ENCODE measurements at regions not wholly inside any gene's neighbourhood (a gene's known extent, or its start where the extent isn't known, plus 50 kb on each side); places are given as distances from the start of the nearest gene placed in this dataset.

GRCh38 chr2:14223576-14223975 is 408.9 kb upstream of the LRATD1 start:
- peaks cover 48% of the 10 kb centered on the region for H3K4me1 Mint-ChIP-seq
- ATAC-seq (no peak), DNase-seq (ENCODE audit: low spot score) (no peak)
- TF ChIP-seq RELA (CRISPR knock-in tag; IDR thresholded peaks at IDR 0.05; ENCODE audit: borderline replicate concordance): no peak
- H3K27ac Mint-ChIP-seq: no peak overlapping the region
- peaks cover 2% of the 10 kb centered on the region; the same call in 1 of the 2 replicates for H3K9me3 Mint-ChIP-seq
- H3K4me3 Mint-ChIP-seq: no peak overlapping the region
- H3K27me3 Mint-ChIP-seq (ENCODE audit: low read depth): no peaks in the 10 kb centered on the region; the same call in 1 of the 2 replicates
- ChIA-PET POLR2A (no interaction called here), CTCF (no interaction called here)
- 0 out of 2 replicates have a peak, but pooled peaks cover under 1% of the 10 kb centered on the region for H3K36me3 Mint-ChIP-seq

- ATAC-seq: no peak
- Mint-ChIP-seq H3K36me3 (peaks cover 22% of the 10 kb centered on the region), H3K4me1 (peaks cover 56% of the 10 kb centered on the region), H3K27me3 (ENCODE audit: low read depth) (peaks cover 51% of the 10 kb centered on the region), H3K9me3 (peaks cover 19% of the 10 kb centered on the region), H3K27ac (peak overlapping the region; percentile 14; the same call in 1 of the 2 replicates), H3K4me3 (peak overlapping the region; percentile 36)
- TF ChIP-seq NR3C1 (CRISPR knock-in tag; conservative IDR thresholded peaks at IDR 0.05; ENCODE audit: low read depth) (no peak), CREM (CRISPR knock-in tag; IDR thresholded peaks at IDR 0.05) (no peak), RELA (CRISPR knock-in tag; IDR thresholded peaks at IDR 0.05; ENCODE audit: borderline replicate concordance) (no peak), TCF7 (CRISPR knock-in tag; IDR thresholded peaks at IDR 0.05; ENCODE audit: low read depth) (no peak), ZNF232 (CRISPR knock-in tag; IDR thresholded peaks at IDR 0.05) (no peak), MYBL2 (CRISPR knock-in tag; IDR thresholded peaks at IDR 0.05) (no peak), PRRX2 (CRISPR knock-in tag; IDR thresholded peaks at IDR 0.05) (no peak), CREB1 (CRISPR knock-in tag; IDR thresholded peaks at IDR 0.05) (no peak)
- TF ChIP-seq, protein P1, sequence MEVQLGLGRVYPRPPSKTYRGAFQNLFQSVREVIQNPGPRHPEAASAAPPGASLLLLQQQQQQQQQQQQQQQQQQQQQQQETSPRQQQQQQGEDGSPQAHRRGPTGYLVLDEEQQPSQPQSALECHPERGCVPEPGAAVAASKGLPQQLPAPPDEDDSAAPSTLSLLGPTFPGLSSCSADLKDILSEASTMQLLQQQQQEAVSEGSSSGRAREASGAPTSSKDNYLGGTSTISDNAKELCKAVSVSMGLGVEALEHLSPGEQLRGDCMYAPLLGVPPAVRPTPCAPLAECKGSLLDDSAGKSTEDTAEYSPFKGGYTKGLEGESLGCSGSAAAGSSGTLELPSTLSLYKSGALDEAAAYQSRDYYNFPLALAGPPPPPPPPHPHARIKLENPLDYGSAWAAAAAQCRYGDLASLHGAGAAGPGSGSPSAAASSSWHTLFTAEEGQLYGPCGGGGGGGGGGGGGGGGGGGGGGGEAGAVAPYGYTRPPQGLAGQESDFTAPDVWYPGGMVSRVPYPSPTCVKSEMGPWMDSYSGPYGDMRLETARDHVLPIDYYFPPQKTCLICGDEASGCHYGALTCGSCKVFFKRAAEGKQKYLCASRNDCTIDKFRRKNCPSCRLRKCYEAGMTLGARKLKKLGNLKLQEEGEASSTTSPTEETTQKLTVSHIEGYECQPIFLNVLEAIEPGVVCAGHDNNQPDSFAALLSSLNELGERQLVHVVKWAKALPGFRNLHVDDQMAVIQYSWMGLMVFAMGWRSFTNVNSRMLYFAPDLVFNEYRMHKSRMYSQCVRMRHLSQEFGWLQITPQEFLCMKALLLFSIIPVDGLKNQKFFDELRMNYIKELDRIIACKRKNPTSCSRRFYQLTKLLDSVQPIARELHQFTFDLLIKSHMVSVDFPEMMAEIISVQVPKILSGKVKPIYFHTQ (CRISPR knock-in tag; IDR thresholded peaks at IDR 0.05): no peak
- POLR2A ChIA-PET: no interaction called here
- no peak for DNase-seq (ENCODE audit: low spot score)
- CTCF ChIA-PET: interaction anchor here (1.1 kb wide), 1 partner anchor 404 kb away, joined by 3 read pairs; no protein-coding TSS in a partner anchor
These were observed 401.1 kb upstream of the LRATD1 start for GRCh38 chr2:14231391-14231898.

GRCh38 chr2:14232217-14232616 is 400.3 kb upstream of the LRATD1 start:
- peaks cover 58% of the 10 kb centered on the region for H3K4me1 Mint-ChIP-seq
- TF ChIP-seq TEAD1 (CRISPR knock-in tag; IDR thresholded peaks at IDR 0.05) (peak; percentile 67; the same call in 1 of the 2 replicates), ETV6 (CRISPR knock-in tag; IDR thresholded peaks at IDR 0.05) (0 out of 2 replicates have a peak, but pooled peaks have one; percentile 38), ZNF425 (CRISPR knock-in tag; conservative IDR thresholded peaks at IDR 0.05) (no peak; the same call in 1 of the 2 replicates), ZMAT4 (CRISPR knock-in tag; IDR thresholded peaks at IDR 0.05) (peak; percentile 27; the same call in 1 of the 2 replicates), ZNF671 (CRISPR knock-in tag; IDR thresholded peaks at IDR 0.05) (0 out of 2 replicates have a peak, but pooled peaks have one; percentile 62), MXD4 (CRISPR knock-in tag; IDR thresholded peaks at IDR 0.05; ENCODE audit: borderline replicate concordance) (no peak), ZNF423 (CRISPR knock-in tag; IDR thresholded peaks at IDR 0.05) (no peak), NFATC4 (CRISPR knock-in tag; IDR thresholded peaks at IDR 0.05) (no peak), NFYB (CRISPR knock-in tag; conservative IDR thresholded peaks at IDR 0.05; ENCODE audit: low read depth) (no peak), ZBTB21 (CRISPR knock-in tag; IDR thresholded peaks at IDR 0.05; ENCODE audit: borderline replicate concordance) (no peak)
- TF ChIP-seq, protein P2, sequence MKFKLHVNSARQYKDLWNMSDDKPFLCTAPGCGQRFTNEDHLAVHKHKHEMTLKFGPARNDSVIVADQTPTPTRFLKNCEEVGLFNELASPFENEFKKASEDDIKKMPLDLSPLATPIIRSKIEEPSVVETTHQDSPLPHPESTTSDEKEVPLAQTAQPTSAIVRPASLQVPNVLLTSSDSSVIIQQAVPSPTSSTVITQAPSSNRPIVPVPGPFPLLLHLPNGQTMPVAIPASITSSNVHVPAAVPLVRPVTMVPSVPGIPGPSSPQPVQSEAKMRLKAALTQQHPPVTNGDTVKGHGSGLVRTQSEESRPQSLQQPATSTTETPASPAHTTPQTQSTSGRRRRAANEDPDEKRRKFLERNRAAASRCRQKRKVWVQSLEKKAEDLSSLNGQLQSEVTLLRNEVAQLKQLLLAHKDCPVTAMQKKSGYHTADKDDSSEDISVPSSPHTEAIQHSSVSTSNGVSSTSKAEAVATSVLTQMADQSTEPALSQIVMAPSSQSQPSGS (CRISPR knock-in tag; IDR thresholded peaks at IDR 0.05; ENCODE audit: borderline replicate concordance, low read depth): no peak
- TF ChIP-seq, protein P3, sequence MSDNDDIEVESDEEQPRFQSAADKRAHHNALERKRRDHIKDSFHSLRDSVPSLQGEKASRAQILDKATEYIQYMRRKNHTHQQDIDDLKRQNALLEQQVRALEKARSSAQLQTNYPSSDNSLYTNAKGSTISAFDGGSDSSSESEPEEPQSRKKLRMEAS (CRISPR knock-in tag; IDR thresholded peaks at IDR 0.05): no peak
- peak; percentile 91 for ATAC-seq
- ChIA-PET POLR2A (no interaction called here), CTCF (interaction anchor here (0.6 to 1.1 kb wide), 2 partner anchors 43 to 403 kb away, joined by 3 read pairs; no protein-coding TSS in a partner anchor)
- H3K9me3 Mint-ChIP-seq: peaks cover 19% of the 10 kb centered on the region
- peaks cover 56% of the 10 kb centered on the region for H3K27me3 Mint-ChIP-seq (ENCODE audit: low read depth)
- DNase-seq (ENCODE audit: low spot score): no peak
- peaks cover 22% of the 10 kb centered on the region for H3K36me3 Mint-ChIP-seq
- H3K4me3 Mint-ChIP-seq: peak overlapping the region; percentile 42
- peak overlapping the region; percentile 14 for H3K27ac Mint-ChIP-seq

Data from WTC11 (cell line).